PC-9 (cell line): ENCODE measurements at regions not wholly inside any gene's neighbourhood (a gene's known extent, or its start where the extent isn't known, plus 50 kb on each side); places are given as distances from the start of the nearest gene placed in this dataset.

Source experiments
- BruUV-seq: library from RNA; stranded (reverse); fragments of 400-500 nt; replicated peaks from 2 replicates; lab custom pipeline; 2021; lab: Mats Ljungman, UMichigan
- CTCF ChIA-PET: fragments of 300-600 bp; sonication (Branson Sonifier 250); formaldehyde crosslinking; loops from one replicate; lab custom pipeline; 2022; ENCODE audit warnings: antibody characterized with exemption; lab: Charles Lee
- POLR2A ChIA-PET: fragments of 300-600 bp; sonication (Branson Sonifier 250); formaldehyde crosslinking; loops from one replicate; lab custom pipeline; 2022; ENCODE audit warnings: antibody characterized with exemption; ENCODE audit not compliant: unreplicated experiment; lab: Charles Lee
- DNase-seq, 2 experiments: peaks; one replicate each; pipeline versions ENCODE4 v3.0.0 to v3.0.0-alpha.2; 2015 to 2022; ENCODE audit warnings: mixed read lengths in 1 of 2
- H2AFZ ChIP-seq: fragments of 200-600 bp; sonication (generic); 2 replicates; pipeline ENCODE4 v1.8.1; 2017; ENCODE audit warnings: antibody characterized with exemption
- H3F3A ChIP-seq: fragments of 200-600 bp; sonication (generic); 2 replicates; pipeline ENCODE4 v1.8.1; 2017; ENCODE audit warnings: antibody characterized with exemption, mild to moderate bottlenecking, low read depth; ENCODE audit not compliant: insufficient read depth
- H3K27ac ChIP-seq: fragments of 200-600 bp; sonication (generic); 2 replicates; pipeline ENCODE4 v1.6.1; 2016; ENCODE audit warnings: mixed run types
- H3K27me3 ChIP-seq: fragments of 200-600 bp; sonication (generic); 2 replicates; pipeline ENCODE4 v1.6.1; 2016; ENCODE audit warnings: low read depth, mixed run types; ENCODE audit not compliant: insufficient read depth
- H3K36me3 ChIP-seq: fragments of 200-600 bp; sonication (generic); 2 replicates; pipeline ENCODE4 v1.6.1; 2016; ENCODE audit warnings: low read depth, mixed run types
- H3K4me1 ChIP-seq: fragments of 200-600 bp; sonication (generic); replicated peaks from 2 replicates; pipeline ENCODE4 v1.6.1; 2016; ENCODE audit warnings: mixed run types; ENCODE audit not compliant: insufficient read depth
- H3K4me2 ChIP-seq: fragments of 200-600 bp; sonication (generic); 2 replicates; pipeline ENCODE4 v1.6.1; 2017; ENCODE audit warnings: mixed run types
- H3K4me3 ChIP-seq: fragments of 200-600 bp; sonication (generic); 2 replicates; pipeline ENCODE4 v1.6.1; 2016; ENCODE audit warnings: mixed run types
- H3K79me2 ChIP-seq: fragments of 200-600 bp; sonication (generic); 2 replicates; pipeline ENCODE4 v1.6.1; 2017; ENCODE audit warnings: low read depth, mixed run types
- H3K9me2 ChIP-seq: fragments of 200-600 bp; sonication (generic); 2 replicates; pipeline ENCODE4 v1.8.1; 2017; ENCODE audit warnings: mild to moderate bottlenecking; ENCODE audit not compliant: insufficient read depth
- H3K9me3 ChIP-seq: fragments of 200-600 bp; sonication (generic); 2 replicates; pipeline ENCODE4 v1.8.1; 2016; ENCODE audit warnings: low read depth; ENCODE audit not compliant: insufficient read depth
- H4K20me1 ChIP-seq: fragments of 200-600 bp; sonication (generic); 2 replicates; pipeline ENCODE4 v1.8.1; 2017; ENCODE audit not compliant: insufficient read depth
- CTCF ChIP-seq: fragments of 200-600 bp; sonication (generic); conservative IDR thresholded peaks from 2 replicates; pipeline ENCODE4 v1.6.1; 2017; ENCODE audit warnings: mixed run types, antibody characterized with exemption, mild to moderate bottlenecking, moderate library complexity
- EZH2 ChIP-seq: fragments of 200-600 bp; sonication (generic); IDR thresholded peaks from 2 replicates; pipeline ENCODE4 v1.8.0; 2017; ENCODE audit warnings: antibody characterized with exemption, low read depth
- intact Hi-C: fragments of 100-400 bp; cut with micrococcal nuclease; formaldehyde crosslinking; loops from one replicate; pipeline ENCODE4 v1.10.0; 2022; ENCODE audit not compliant: unreplicated experiment

GRCh38 chr6:9095137-9095536 is 659.8 kb upstream of the SLC35B3 start:
- Histone ChIP-seq H4K20me1 (no peaks in the 10 kb centered on the region), H3K27me3 (no peaks in the 10 kb centered on the region), H3K4me3 (no peak overlapping the region), H3K79me2 (no peaks in the 10 kb centered on the region), H3K4me1 (no peaks in the 10 kb centered on the region), H3K27ac (no peak overlapping the region), H3K9me2 (no peaks in the 10 kb centered on the region), H3K9me3 (no peaks in the 10 kb centered on the region), H2AFZ (no peak overlapping the region), H3K36me3 (no peaks in the 10 kb centered on the region), H3F3A (no peaks in the 10 kb centered on the region), H3K4me2 (no peak overlapping the region)
- BruUV-seq = no TSS peak
- TF ChIP-seq CTCF = no peak
- TF ChIP-seq EZH2 = no peak
- intact Hi-C loops = no loop called here
- DNase-seq = no peak
- POLR2A ChIA-PET = no interaction called here
- CTCF ChIA-PET = no interaction called here

DNA sequence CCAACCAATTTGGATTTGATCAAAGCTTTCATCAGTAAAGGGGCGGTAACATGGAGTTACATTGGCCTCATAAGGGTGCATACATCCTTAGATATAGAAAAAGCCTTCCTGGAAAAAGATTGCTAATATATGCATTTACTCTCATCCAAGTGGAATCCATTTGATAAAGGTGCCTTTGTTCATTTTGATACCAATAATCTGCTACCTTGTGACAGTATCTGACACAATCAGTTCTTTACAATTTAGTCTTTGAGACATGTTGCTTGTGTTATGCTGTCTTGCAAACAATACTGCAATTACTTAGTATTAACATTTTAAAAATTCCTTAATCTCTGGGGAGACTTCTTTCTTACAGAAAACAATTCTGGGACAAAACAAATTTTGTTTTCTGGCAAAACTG is 654.4 kb upstream of the SLC35B3 start:
- Histone ChIP-seq H3K4me3 (no peak overlapping the region), H2AFZ (no peak overlapping the region), H3K9me2 (no peaks in the 10 kb centered on the region), H3K79me2 (no peaks in the 10 kb centered on the region), H3K27ac (no peak overlapping the region), H3K4me1 (no peaks in the 10 kb centered on the region), H3K4me2 (no peak overlapping the region), H3K27me3 (no peaks in the 10 kb centered on the region), H3K36me3 (no peaks in the 10 kb centered on the region), H4K20me1 (no peaks in the 10 kb centered on the region), H3K9me3 (no peaks in the 10 kb centered on the region), H3F3A (no peaks in the 10 kb centered on the region)
- ChIA-PET POLR2A (no interaction called here), CTCF (no interaction called here)
- no peak for DNase-seq
- TF ChIP-seq CTCF = no peak
- TF ChIP-seq EZH2 = no peak
- BruUV-seq = no TSS peak
- intact Hi-C loops = no loop called here

GRCh38 chr6:9087470-9087869 is 652.1 kb upstream of the SLC35B3 start:
- Histone ChIP-seq H2AFZ (no peak overlapping the region), H3K4me3 (no peak overlapping the region), H3K4me2 (no peak overlapping the region), H3K4me1 (no peaks in the 10 kb centered on the region), H3K27ac (no peak overlapping the region), H4K20me1 (no peaks in the 10 kb centered on the region), H3K9me3 (no peaks in the 10 kb centered on the region), H3K9me2 (no peaks in the 10 kb centered on the region), H3K27me3 (no peaks in the 10 kb centered on the region), H3F3A (no peaks in the 10 kb centered on the region), H3K36me3 (no peaks in the 10 kb centered on the region), H3K79me2 (no peaks in the 10 kb centered on the region)
- ChIA-PET CTCF (no interaction called here), POLR2A (interaction anchor here (0.7 kb wide), 1 partner anchor 270 kb away, joined by 3 read pairs; no protein-coding TSS in a partner anchor)
- BruUV-seq = no TSS peak
- intact Hi-C loops = no loop called here
- TF ChIP-seq CTCF (no peak), EZH2 (no peak)
- DNase-seq = no peak
